Liver (tissue), 8 donors: ENCODE measurements at regions not wholly inside any gene's neighbourhood (a gene's known extent, or its start where the extent isn't known, plus 50 kb on each side); places are given as distances from the start of the nearest gene placed in this dataset.

Source experiments
- DNase-seq: peaks from one replicate; pipeline ENCODE4 v3.0.0-alpha.2; 2017; ENCODE audit warnings: low spot score
- H3K27ac ChIP-seq, 2 donors: one replicate each; pipeline ENCODE4 v1.7.0; 2013; ENCODE audit warnings: inconsistent platforms in 2 of 2, low read length in 2 of 2, control low read depth in 1 of 2, low read depth in 1 of 2, mild to moderate bottlenecking in 1 of 2
- H3K27me3 ChIP-seq, 4 donors: one replicate each; pipeline versions ENCODE4 v1.6.1 to v1.7.0; 2013; ENCODE audit warnings: low read length in 3 of 4, inconsistent platforms in 1 of 4, mild to moderate bottlenecking in 1 of 4, moderate library complexity in 1 of 4; ENCODE audit not compliant: control insufficient read depth in 4 of 4, insufficient read depth in 4 of 4
- H3K36me3 ChIP-seq, 4 donors: one replicate each; pipeline versions ENCODE4 v1.6.1 to v1.7.0; 2013; ENCODE audit warnings: low read length in 3 of 4, mild to moderate bottlenecking in 3 of 4, low read depth in 1 of 4, moderate library complexity in 1 of 4; ENCODE audit not compliant: control insufficient read depth in 4 of 4, insufficient read depth in 3 of 4
- H3K4me1 ChIP-seq, 4 donors: one replicate each; pipeline versions ENCODE4 v1.6.1 to v1.7.0; 2013; ENCODE audit warnings: low read length in 3 of 4, mild to moderate bottlenecking in 3 of 4, moderate library complexity in 1 of 4; ENCODE audit not compliant: control insufficient read depth in 4 of 4, insufficient read depth in 4 of 4
- H3K4me3 ChIP-seq, 3 donors: one replicate each; pipeline versions ENCODE4 v1.6.1 to v1.7.0; 2013; ENCODE audit warnings: low read length in 3 of 3, control low read depth in 1 of 3, low read depth in 1 of 3, mild to moderate bottlenecking in 1 of 3
- H3K9ac ChIP-seq, 2 donors: one replicate each; pipeline ENCODE4 v1.7.0; 2013; ENCODE audit warnings: low read length in 2 of 2, mild to moderate bottlenecking in 2 of 2, moderate library complexity in 2 of 2, control low read depth in 1 of 2, low read depth in 1 of 2
- H3K9me3 ChIP-seq, 4 donors: one replicate each; pipeline versions ENCODE4 v1.6.1 to v1.7.0; 2013; ENCODE audit warnings: low read length in 3 of 4; ENCODE audit not compliant: control insufficient read depth in 4 of 4
- ATF3 ChIP-seq: IDR thresholded peaks from 2 replicates; pipeline ENCODE4 v1.6.1; 2016; ENCODE audit warnings: antibody characterized with exemption
- CTCF ChIP-seq: fragments of 150-350 bp; IDR thresholded peaks from 2 replicates; pipeline ENCODE4 v1.5.1; 2017; ENCODE audit warnings: improper control_type of control experiment, low read depth, low read length; ENCODE audit not compliant: missing input control
- FOXA1 ChIP-seq: IDR thresholded peaks from 2 replicates; pipeline ENCODE4 v1.6.1; 2016; ENCODE audit warnings: antibody characterized with exemption
- FOXA2 ChIP-seq: IDR thresholded peaks from 2 replicates; pipeline ENCODE4 v1.6.1; 2016; ENCODE audit warnings: antibody characterized with exemption
- HNF4A ChIP-seq, 2 donors: conservative IDR thresholded peaks; 2 replicates each; pipeline ENCODE4 v1.6.1; 2016; ENCODE audit warnings: antibody characterized with exemption in 2 of 2, mild to moderate bottlenecking in 2 of 2
- JUND ChIP-seq, 2 donors: IDR thresholded peaks; 2 replicates each; pipeline ENCODE4 v1.6.1; 2016; ENCODE audit warnings: antibody characterized with exemption in 2 of 2
- MAX ChIP-seq: IDR thresholded peaks from 2 replicates; pipeline ENCODE4 v1.6.1; 2016; ENCODE audit warnings: antibody characterized with exemption
- NR2F2 ChIP-seq: IDR thresholded peaks from 2 replicates; pipeline ENCODE4 v1.6.1; 2016; ENCODE audit warnings: antibody characterized with exemption
- REST ChIP-seq: IDR thresholded peaks from 2 replicates; pipeline ENCODE4 v1.6.1; 2016; ENCODE audit warnings: antibody characterized with exemption, mild to moderate bottlenecking
- RXRA ChIP-seq, 2 donors: IDR thresholded peaks; 2 replicates each; pipeline ENCODE4 v1.6.1; 2017 to 2018; ENCODE audit warnings: antibody characterized with exemption in 2 of 2, mild to moderate bottlenecking in 1 of 2
- SP1 ChIP-seq: IDR thresholded peaks from 2 replicates; pipeline ENCODE4 v1.6.1; 2018; ENCODE audit warnings: antibody characterized with exemption, mild to moderate bottlenecking
- TAF1 ChIP-seq: conservative IDR thresholded peaks from 2 replicates; pipeline ENCODE4 v1.6.1; 2016; ENCODE audit warnings: antibody characterized with exemption, mild to moderate bottlenecking
- YY1 ChIP-seq: IDR thresholded peaks from 2 replicates; pipeline ENCODE4 v1.6.1; 2016; ENCODE audit warnings: antibody characterized with exemption, mild to moderate bottlenecking
- ZBTB33 ChIP-seq: IDR thresholded peaks from 2 replicates; pipeline ENCODE4 v1.6.1; 2016; ENCODE audit warnings: antibody characterized with exemption
- WGBS: extraction: QIAGEN DNeasy Blood & Tissue Kit; methylation state at CpG from one replicate; pipeline ENCODE4 v1.1.7; 2013; 5-methylcytosine and 5-hydroxymethylcytosine counted together
- donor health status: healthy.
- donor health status: healthy.
- donor health status: healthy.
- donor health status: healthy.
- donor health status: healthy.

GRCh38 chr20:58106143-58106750, 122.2 kb downstream of the ANKRD60 start:
- Histone ChIP-seq H3K9ac (no peak overlapping the region), H3K9me3 (peaks cover 0 to 2% (median 0%) of the 10 kb centered on the region in 4 donors), H3K36me3 (no peaks in the 10 kb centered on the region), H3K4me3 (no peak overlapping the region), H3K27ac (no peak overlapping the region), H3K27me3 (peaks cover 0 to 3% (median 0%) of the 10 kb centered on the region in 4 donors), H3K4me1 (no peaks in the 10 kb centered on the region)
- TF ChIP-seq NR2F2 (no peak), FOXA1 (no peak), TAF1 (no peak), FOXA2 (no peak), CTCF (no peak), YY1 (no peak)
- WGBS: 78% methylated on average over 9 of the region's 9 CpGs
- no peak for DNase-seq

GRCh38 chr20:58103961-58104360, 124.5 kb downstream of the ANKRD60 start:
- no peaks in the 10 kb centered on the region for H3K36me3 ChIP-seq
- H3K9me3 ChIP-seq: no peaks in the 10 kb centered on the region
- 82% methylated on average over 8 of the region's 8 CpGs for WGBS
- no peak for TF ChIP-seq HNF4A (conservative IDR thresholded peaks at IDR 0.05)
- H3K4me3 ChIP-seq: no peak overlapping the region
- H3K4me1 ChIP-seq: no peaks in the 10 kb centered on the region
- DNase-seq: no peak
- H3K27me3 ChIP-seq: peaks cover 0 to 6% (median 0%) of the 10 kb centered on the region in 4 donors
- no peak overlapping the region for H3K27ac ChIP-seq
- no peak overlapping the region for H3K9ac ChIP-seq

GRCh38 chr20:58103517-58103904, 124.9 kb downstream of the ANKRD60 start:
- 83% methylated on average over 6 of the region's 6 CpGs for WGBS

More at GRCh38 chr20:58103517-58103904, 124.9 kb downstream of the ANKRD60 start:
- no peaks in the 10 kb centered on the region for H3K4me1 ChIP-seq
- H3K9me3 ChIP-seq: no peaks in the 10 kb centered on the region
- no peak overlapping the region for H3K27ac ChIP-seq
- H3K4me3 ChIP-seq: no peak overlapping the region
- TF ChIP-seq REST: no peak
- no peak for TF ChIP-seq MAX
- no peak for TF ChIP-seq FOXA1
- TF ChIP-seq YY1: no peak
- no peak for TF ChIP-seq SP1
- TF ChIP-seq FOXA2: no peak
- TF ChIP-seq JUND (IDR thresholded peaks at IDR 0.05): no peak
- no peak for TF ChIP-seq NR2F2
- no peak for TF ChIP-seq ATF3
- TF ChIP-seq HNF4A (conservative IDR thresholded peaks at IDR 0.05): no peak
- TF ChIP-seq RXRA (IDR thresholded peaks at IDR 0.05): no peak
- TF ChIP-seq ZBTB33: no peak
- no peak for TF ChIP-seq CTCF
- H3K36me3 ChIP-seq: no peaks in the 10 kb centered on the region
- peaks cover 0 to 6% (median 0%) of the 10 kb centered on the region in 4 donors for H3K27me3 ChIP-seq
- DNase-seq: no peak
- no peak overlapping the region for H3K9ac ChIP-seq
